HCT116 (cell line): ENCODE measurements at regions not wholly inside any gene's neighbourhood (a gene's known extent, or its start where the extent isn't known, plus 50 kb on each side); places are given as distances from the start of the nearest gene placed in this dataset.

Source experiments
- ATAC-seq: fragments of 200-7000 bp; cut with Tn5 transposase; 2 replicates; pipeline ENCODE4 v1.9.1; 2020; ENCODE audit warnings: mild to moderate bottlenecking, moderate library complexity
- BruUV-seq: library from RNA; stranded (reverse); fragments of 400-500 nt; replicated peaks from 2 replicates; lab custom pipeline; 2021; lab: Mats Ljungman, UMichigan
- CTCF ChIA-PET: fragments of 300-600 bp; sonication (Branson Sonifier 250); formaldehyde crosslinking; loops from one replicate; lab custom pipeline; 2021; ENCODE audit warnings: antibody characterized with exemption; lab: Charles Lee
- POLR2A ChIA-PET: fragments of 300-600, 350-600 bp; sonication (Branson Sonifier 250); formaldehyde crosslinking; loops from one replicate; lab custom pipeline; 2021; ENCODE audit warnings: antibody characterized with exemption; lab: Charles Lee
- RAD21 ChIA-PET, 2 experiments: fragments of 300-600 bp; sonication (Branson Sonifier 250); formaldehyde crosslinking; loops; one replicate each; lab custom pipeline; 2023; ENCODE audit warnings: low total read pairs in 2 of 2; ENCODE audit not compliant: uncharacterized antibody in 2 of 2, unreplicated experiment in 2 of 2, low non-redundant PET in 1 of 2; lab: Charles Lee
- DNase-seq: peaks from one replicate; pipeline ENCODE4 v3.0.0-alpha.2; 2010; ENCODE audit warnings: low read depth, low spot score
- H2AFZ ChIP-seq: fragments of 200-600 bp; shearing (Covaris generic), sonication (generic); 2 replicates; pipeline ENCODE4 v1.6.1; 2017; ENCODE audit warnings: low read depth, mixed run types, mixed read lengths, antibody characterized with exemption, low read length; ENCODE audit not compliant: poor library complexity, severe bottlenecking
- H3K27ac ChIP-seq: 2 replicates; pipeline ENCODE4 v1.5.1; 2012; ENCODE audit warnings: low read depth, low read length
- H3K27me3 ChIP-seq: fragments of 200-600 bp; sonication (generic); 2 replicates; pipeline ENCODE4 v1.6.1; 2016; ENCODE audit warnings: mixed run types, low read length, mixed read lengths; ENCODE audit not compliant: insufficient read depth
- H3K36me3 ChIP-seq, 2 experiments: fragments of 200-500 bp in 1 of 2; fragments of 200-600 bp in 1 of 2; sonication (Bioruptor generic) in 1 of 2; sonication (generic) in 1 of 2; 2 replicates each; pipeline versions ENCODE4 v1.5.1 to v1.6.1; 2014 to 2016; ENCODE audit warnings: low read length in 2 of 2, inconsistent platforms in 1 of 2, mixed read lengths in 1 of 2, mixed run types in 1 of 2; ENCODE audit not compliant: insufficient read depth in 2 of 2, control insufficient read depth in 1 of 2
- H3K4me1 ChIP-seq, 2 experiments: fragments of 200-600 bp in 1 of 2; sonication (generic) in 1 of 2; 2 replicates each; pipeline versions ENCODE4 v1.5.1 to v1.6.1; 2012 to 2017; ENCODE audit warnings: low read length in 2 of 2, inconsistent platforms in 1 of 2, mild to moderate bottlenecking in 1 of 2, mixed read lengths in 1 of 2, mixed run types in 1 of 2, moderate library complexity in 1 of 2; ENCODE audit not compliant: insufficient read depth in 2 of 2, control insufficient read depth in 1 of 2
- H3K4me2 ChIP-seq: fragments of 200-600 bp; sonication (generic); 2 replicates; pipeline ENCODE4 v1.6.1; 2017; ENCODE audit warnings: mixed run types, low read length, mixed read lengths
- H3K4me3 ChIP-seq, 2 experiments: fragments of 200-600 bp in 1 of 2; sonication (generic) in 1 of 2; replicated peaks in 1 of 2; 2 replicates each; pipeline ENCODE4 v1.5.1; 2011 to 2016; ENCODE audit warnings: low read length in 2 of 2, control low read depth in 1 of 2, low read depth in 1 of 2, mild to moderate bottlenecking in 1 of 2, mixed read lengths in 1 of 2, mixed run types in 1 of 2
- H3K79me2 ChIP-seq: fragments of 200-600 bp; sonication (generic); 2 replicates; pipeline ENCODE4 v1.6.1; 2017; ENCODE audit warnings: mild to moderate bottlenecking, mixed run types, low read length, moderate library complexity, mixed read lengths; ENCODE audit not compliant: insufficient read depth
- H3K9ac ChIP-seq: fragments of 200-600 bp; sonication (generic); 2 replicates; pipeline ENCODE4 v1.6.1; 2016; ENCODE audit warnings: low read length, mixed read lengths
- H3K9me2 ChIP-seq: fragments of 200-600 bp; sonication (generic), shearing (Covaris generic); 2 replicates; pipeline ENCODE4 v1.6.1; 2017; ENCODE audit warnings: mixed run types, mild to moderate bottlenecking, moderate library complexity; ENCODE audit not compliant: insufficient read depth
- H3K9me3 ChIP-seq, 2 experiments: fragments of 200-500 bp in 1 of 2; fragments of 200-600 bp in 1 of 2; sonication (Bioruptor generic) in 1 of 2; sonication (generic) in 1 of 2; 2 replicates each; pipeline ENCODE4 v1.6.1; 2014 to 2017; ENCODE audit warnings: low read length in 2 of 2, mixed read lengths in 2 of 2, inconsistent platforms in 1 of 2, low read depth in 1 of 2, mild to moderate bottlenecking in 1 of 2, mixed run types in 1 of 2, moderate library complexity in 1 of 2; ENCODE audit not compliant: control insufficient read depth in 1 of 2, insufficient read depth in 1 of 2
- H4K20me1 ChIP-seq: fragments of 200-600 bp; sonication (generic), shearing (Covaris generic); 2 replicates; pipeline ENCODE4 v1.6.1; 2017; ENCODE audit warnings: mixed run types, mild to moderate bottlenecking, moderate library complexity; ENCODE audit not compliant: insufficient read depth
- ATF3 ChIP-seq: IDR thresholded peaks from 2 replicates; pipeline ENCODE4 v1.6.1; 2012
- CEBPB ChIP-seq: IDR thresholded peaks from 2 replicates; pipeline ENCODE4 v1.6.1; 2012; ENCODE audit warnings: low read depth
- CTCF ChIP-seq, 3 experiments: fragments of 200-600 bp in 1 of 3; sonication (generic) in 1 of 3; IDR thresholded peaks in 2 of 3; conservative IDR thresholded peaks in 1 of 3; 2 replicates each; pipeline ENCODE4 v1.5.1; 2012 to 2017; ENCODE audit warnings: low read depth in 2 of 3, low read length in 2 of 3, antibody characterized with exemption in 1 of 3, borderline replicate concordance in 1 of 3, control low read depth in 1 of 3, mild to moderate bottlenecking in 1 of 3, mixed read lengths in 1 of 3, mixed run types in 1 of 3, moderate library complexity in 1 of 3; ENCODE audit not compliant: insufficient read depth in 1 of 3
- EGR1 ChIP-seq: IDR thresholded peaks from 2 replicates; pipeline ENCODE4 v1.6.1; 2012; ENCODE audit warnings: low read depth
- ELF1 ChIP-seq: IDR thresholded peaks from 2 replicates; pipeline ENCODE4 v1.6.1; 2012; ENCODE audit warnings: low read depth, borderline replicate concordance
- EZH2 ChIP-seq: fragments of 200-600 bp; sonication (generic); IDR thresholded peaks from 2 replicates; pipeline ENCODE4 v1.6.1; 2017; ENCODE audit warnings: antibody characterized with exemption, mixed run types
- EZH2phosphoT487 ChIP-seq: fragments of 200-600 bp; IDR thresholded peaks from 2 replicates; pipeline ENCODE4 v1.6.1; 2018; ENCODE audit warnings: antibody characterized with exemption, borderline replicate concordance
- FOSL1 ChIP-seq: IDR thresholded peaks from 2 replicates; pipeline ENCODE4 v1.6.1; 2012; ENCODE audit warnings: low read depth
- JUND ChIP-seq: IDR thresholded peaks from 2 replicates; pipeline ENCODE4 v1.6.1; 2012
- MAX ChIP-seq: IDR thresholded peaks from 2 replicates; pipeline ENCODE4 v1.6.1; 2012
- POLR2A ChIP-seq: IDR thresholded peaks from 2 replicates; pipeline ENCODE4 v1.7.0; 2011; ENCODE audit warnings: borderline replicate concordance; ENCODE audit not compliant: insufficient read depth, insufficient read length; ENCODE audit errors: extremely low read depth
- POLR2AphosphoS5 ChIP-seq: IDR thresholded peaks from 2 replicates; pipeline ENCODE4 v1.6.1; 2011; ENCODE audit warnings: mild to moderate bottlenecking, low read depth, low read length, moderate library complexity
- REST ChIP-seq: IDR thresholded peaks from 2 replicates; pipeline ENCODE4 v1.6.1; 2012; ENCODE audit warnings: low read depth
- SIN3A ChIP-seq: IDR thresholded peaks from 2 replicates; pipeline ENCODE4 v1.6.1; 2012; ENCODE audit warnings: low read depth
- SP1 ChIP-seq: IDR thresholded peaks from 2 replicates; pipeline ENCODE4 v1.6.1; 2012; ENCODE audit warnings: low read depth
- SRF ChIP-seq: IDR thresholded peaks from 2 replicates; pipeline ENCODE4 v1.6.1; 2012; ENCODE audit warnings: low read depth
- ZBTB33 ChIP-seq: IDR thresholded peaks from 2 replicates; pipeline ENCODE4 v1.6.1; 2011; ENCODE audit warnings: mild to moderate bottlenecking, low read length, moderate library complexity; ENCODE audit not compliant: insufficient replicate concordance; ENCODE audit errors: extremely low read depth
- ZFX ChIP-seq: fragments of 450-650 bp; IDR thresholded peaks from 2 replicates; pipeline ENCODE4 v1.6.1; 2017
- intact Hi-C: fragments of 100-400 bp; cut with micrococcal nuclease; formaldehyde crosslinking; loops from 2 replicates; pipeline ENCODE4 v1.10.0; 2022

GRCh38 chrX:68910731-68911428 is 82.1 kb downstream of the EFNB1 start:
- H2AFZ ChIP-seq, result no peak overlapping the region
- RAD21 ChIA-PET, result no interaction called here
- intact Hi-C loops, result no loop called here
- no peak overlapping the region for H3K4me3 ChIP-seq
- ATAC-seq (no peak), DNase-seq (no peak)
- H3K27me3 ChIP-seq, result no peaks in the 10 kb centered on the region
- H4K20me1 ChIP-seq, result no peaks in the 10 kb centered on the region
- H3K9me3 ChIP-seq, result no peaks in the 10 kb centered on the region
- no peaks in the 10 kb centered on the region for H3K79me2 ChIP-seq
- H3K4me2 ChIP-seq, result no peak overlapping the region
- CTCF ChIA-PET, result no interaction called here
- no peaks in the 10 kb centered on the region for H3K4me1 ChIP-seq
- no peaks in the 10 kb centered on the region for H3K9me2 ChIP-seq
- no peak for TF ChIP-seq JUND
- no peak for TF ChIP-seq EGR1
- TF ChIP-seq POLR2AphosphoS5, result no peak
- TF ChIP-seq ATF3, result no peak
- TF ChIP-seq CEBPB, result no peak
- no peak for TF ChIP-seq SIN3A
- no peak for TF ChIP-seq ELF1
- TF ChIP-seq SP1, result no peak
- TF ChIP-seq ZBTB33, result no peak
- no peak for TF ChIP-seq SRF
- TF ChIP-seq REST, result no peak
- no peak for TF ChIP-seq POLR2A
- no peak for TF ChIP-seq ZFX
- TF ChIP-seq FOSL1, result no peak
- TF ChIP-seq EZH2, result no peak
- TF ChIP-seq EZH2phosphoT487, result no peak
- TF ChIP-seq CTCF (IDR thresholded peaks at IDR 0.05 in 2 of 3, conservative IDR thresholded peaks at IDR 0.05 in 1 of 3; ENCODE audit: borderline replicate concordance in 1 of 3, insufficient read depth in 1 of 3, low read depth in 2 of 3, low read length in 2 of 3), result no peak
- TF ChIP-seq MAX, result no peak
- TF ChIP-seq, all 23 proteins: peak for 0
- POLR2A ChIA-PET, result no interaction called here
- no peaks in the 10 kb centered on the region for H3K36me3 ChIP-seq
- no peak overlapping the region for H3K27ac ChIP-seq
- no peak overlapping the region for H3K9ac ChIP-seq
- no TSS peak for BruUV-seq
